HG03442 (cell line): ENCODE measurements at regions not wholly inside any gene's neighbourhood (a gene's known extent, or its start where the extent isn't known, plus 50 kb on each side); places are given as distances from the start of the nearest gene placed in this dataset.

Experiments
- ATAC-seq: cut with Tn5 transposase; IDR thresholded peaks from one replicate; pipeline ENCODE4 v1.9.1; 2021; ENCODE audit warnings: mild to moderate bottlenecking, moderate library complexity; ENCODE audit not compliant: unreplicated experiment

DNA sequence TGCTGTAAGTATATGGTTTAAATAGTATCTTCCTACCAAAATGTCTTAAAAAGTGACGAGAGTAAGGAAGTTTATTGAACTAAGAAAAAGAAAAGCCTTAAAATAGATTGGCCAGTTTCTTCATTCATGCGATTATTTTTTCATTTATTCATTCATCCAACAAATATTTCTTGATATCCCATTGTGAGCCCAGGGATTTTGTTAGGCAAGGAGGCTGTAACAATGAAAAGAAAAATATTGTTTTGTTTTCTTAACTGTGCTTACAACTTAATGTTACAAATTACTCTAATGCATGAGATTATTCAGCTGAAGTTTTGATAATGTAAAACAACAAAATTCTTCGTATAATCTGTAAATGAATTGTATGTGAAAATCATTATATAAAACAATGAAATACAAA, 882.0 kb downstream of the LTN1 start:
- ATAC-seq, result no peak

DNA sequence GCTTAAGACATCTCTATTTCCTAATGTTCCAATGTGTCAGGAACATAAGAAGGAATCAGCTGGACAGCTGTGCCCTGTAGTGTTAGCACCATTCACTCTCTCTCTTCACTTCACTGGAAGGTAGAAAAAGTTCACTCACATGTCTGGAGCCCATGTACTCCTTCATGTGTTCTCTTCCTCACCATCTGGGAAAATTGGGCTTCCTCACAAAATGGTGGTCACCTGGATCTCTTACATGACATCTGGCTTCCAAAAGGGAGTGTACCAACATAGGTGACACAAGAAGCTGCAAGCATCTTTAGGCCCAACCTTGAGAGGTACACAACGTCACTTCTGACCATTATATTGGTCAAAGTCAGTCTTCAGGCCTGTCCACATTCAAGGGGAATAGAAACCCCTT, 882.6 kb downstream of the LTN1 start:
- ATAC-seq, result no peak

DNA sequence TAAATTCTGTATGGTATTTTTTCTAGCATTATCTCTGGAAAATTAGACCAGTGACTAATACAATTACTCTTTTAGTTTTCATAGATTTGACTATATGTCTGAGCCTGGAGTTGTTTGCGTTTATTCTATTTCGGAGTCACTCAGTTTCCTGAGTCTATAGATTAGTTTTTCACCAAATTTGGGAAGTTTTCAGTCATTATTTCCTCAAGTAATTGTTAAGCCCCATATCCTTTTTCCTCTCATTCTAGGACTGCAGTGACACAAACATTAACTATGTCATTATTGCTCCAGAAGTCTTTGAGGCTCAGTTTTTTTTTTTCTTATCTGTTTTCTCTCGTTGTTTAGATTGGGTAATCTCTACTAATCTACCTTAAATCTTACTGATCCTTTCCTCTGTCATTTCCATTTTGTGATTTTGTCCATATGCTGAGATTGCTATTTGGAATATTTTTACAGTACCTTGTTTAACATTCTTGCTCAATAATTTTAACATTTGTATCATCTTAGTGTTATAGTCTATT, 886.2 kb downstream of the LTN1 start:
- ATAC-seq, result no peak

DNA sequence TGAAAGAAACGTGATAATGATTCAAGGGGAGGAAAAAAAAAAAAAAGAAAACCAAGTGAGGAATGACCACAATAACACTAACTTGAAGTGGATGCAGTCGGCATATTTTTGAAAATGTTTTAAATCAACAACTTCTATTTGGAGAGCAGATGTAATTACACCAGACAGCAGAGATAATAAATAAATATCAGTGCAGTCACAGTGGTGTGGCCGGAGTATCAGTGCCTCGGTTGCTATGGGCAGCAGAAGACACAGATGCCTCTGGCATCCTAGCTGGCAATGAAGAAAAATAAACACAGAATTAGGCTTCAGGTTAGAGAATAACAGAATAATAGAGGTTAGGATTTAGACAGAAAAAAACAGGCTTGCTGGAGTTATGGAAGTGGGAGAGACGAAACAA, 888.3 kb downstream of the LTN1 start:
- ATAC-seq, result no peak

DNA sequence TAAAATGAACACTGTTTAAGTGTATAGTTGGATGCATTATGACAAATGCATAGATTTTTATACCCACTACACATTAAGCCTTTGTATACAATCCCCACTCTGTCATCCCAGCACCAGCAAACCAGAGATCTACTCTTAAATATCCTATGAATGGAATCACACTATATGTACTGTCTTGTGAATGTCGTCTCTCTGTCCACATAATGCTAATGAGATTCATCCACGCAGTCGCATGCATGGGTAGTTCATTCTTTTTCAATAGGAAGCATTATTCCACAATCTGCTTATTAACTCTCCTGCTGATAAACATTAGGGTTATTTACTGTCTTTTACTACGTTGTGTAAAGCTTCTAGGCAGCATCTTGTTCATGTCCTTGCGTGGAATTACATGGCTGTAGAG, 892.3 kb downstream of the LTN1 start:
- ATAC-seq, result no peak

DNA sequence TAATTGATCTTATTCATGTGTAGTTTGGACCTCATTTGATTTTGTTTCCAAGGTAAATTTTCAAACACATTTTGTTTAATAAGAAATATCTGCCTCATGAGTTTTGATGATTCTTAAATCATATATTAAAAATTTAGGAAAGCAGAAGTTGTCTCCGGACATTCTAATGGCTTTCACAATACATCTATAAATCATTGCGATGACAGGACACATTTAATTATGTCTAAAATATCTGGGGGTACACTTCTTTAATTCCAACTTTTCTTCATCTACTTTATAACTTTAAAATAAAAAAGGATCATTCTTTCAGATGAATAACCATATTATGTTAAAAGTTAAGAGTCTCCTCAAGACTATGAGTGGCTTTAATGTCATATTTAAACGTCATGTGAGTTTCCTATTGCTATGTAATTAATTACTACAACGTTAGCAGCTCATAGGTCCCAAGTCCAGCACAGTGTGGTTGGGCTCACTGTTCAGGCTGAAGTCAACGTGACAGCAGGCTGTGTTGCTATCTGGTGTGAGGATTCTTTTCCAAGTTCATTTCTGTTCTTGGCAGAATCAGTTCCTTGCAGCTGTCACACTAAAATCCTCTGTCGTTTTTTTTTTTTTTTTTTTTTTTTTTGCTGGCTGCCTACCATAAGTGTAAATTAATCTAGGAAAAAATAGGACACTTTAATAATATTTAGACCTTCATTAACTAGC, 893.5 kb downstream of the LTN1 start:
- no peak for ATAC-seq

DNA sequence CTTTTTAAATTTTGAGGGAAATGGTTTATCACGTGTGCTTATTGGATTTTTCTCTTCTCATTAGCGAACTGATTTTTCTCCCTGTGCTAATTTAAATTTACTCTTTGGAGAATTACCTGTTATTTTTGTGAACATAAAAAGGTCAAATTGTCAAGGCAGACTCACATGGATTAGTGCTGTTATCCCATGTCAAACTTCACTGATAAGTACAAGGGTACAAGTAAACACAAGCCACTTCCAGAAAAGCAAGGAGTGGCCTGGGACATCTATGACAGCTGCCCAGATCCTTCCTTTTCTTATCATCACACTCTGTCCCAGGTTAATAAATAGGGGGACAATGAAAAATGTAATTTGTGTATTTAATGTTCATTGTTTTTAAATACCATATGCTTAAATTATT, 901.2 kb downstream of the LTN1 start:
- ATAC-seq, result no peak

DNA sequence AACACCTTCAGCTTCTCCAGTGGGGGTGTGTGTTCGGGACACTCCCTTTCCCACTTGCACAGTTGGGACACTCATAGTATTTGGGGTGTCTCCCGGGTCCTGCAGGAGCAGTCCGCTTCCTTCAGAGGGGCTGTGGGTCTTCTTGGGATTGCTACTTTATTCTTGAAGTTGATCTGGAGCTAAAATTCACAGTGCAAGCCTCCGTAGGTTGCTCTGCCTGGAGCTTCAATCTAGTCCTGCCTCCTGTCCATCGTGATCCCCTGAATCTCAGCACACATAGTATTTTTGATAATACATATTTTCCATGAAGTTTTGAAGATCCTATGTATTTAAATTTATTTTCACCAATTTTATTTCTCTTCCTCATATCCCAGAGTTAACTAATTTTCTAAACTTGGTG, 902.1 kb downstream of the LTN1 start:
- ATAC-seq, result no peak

DNA sequence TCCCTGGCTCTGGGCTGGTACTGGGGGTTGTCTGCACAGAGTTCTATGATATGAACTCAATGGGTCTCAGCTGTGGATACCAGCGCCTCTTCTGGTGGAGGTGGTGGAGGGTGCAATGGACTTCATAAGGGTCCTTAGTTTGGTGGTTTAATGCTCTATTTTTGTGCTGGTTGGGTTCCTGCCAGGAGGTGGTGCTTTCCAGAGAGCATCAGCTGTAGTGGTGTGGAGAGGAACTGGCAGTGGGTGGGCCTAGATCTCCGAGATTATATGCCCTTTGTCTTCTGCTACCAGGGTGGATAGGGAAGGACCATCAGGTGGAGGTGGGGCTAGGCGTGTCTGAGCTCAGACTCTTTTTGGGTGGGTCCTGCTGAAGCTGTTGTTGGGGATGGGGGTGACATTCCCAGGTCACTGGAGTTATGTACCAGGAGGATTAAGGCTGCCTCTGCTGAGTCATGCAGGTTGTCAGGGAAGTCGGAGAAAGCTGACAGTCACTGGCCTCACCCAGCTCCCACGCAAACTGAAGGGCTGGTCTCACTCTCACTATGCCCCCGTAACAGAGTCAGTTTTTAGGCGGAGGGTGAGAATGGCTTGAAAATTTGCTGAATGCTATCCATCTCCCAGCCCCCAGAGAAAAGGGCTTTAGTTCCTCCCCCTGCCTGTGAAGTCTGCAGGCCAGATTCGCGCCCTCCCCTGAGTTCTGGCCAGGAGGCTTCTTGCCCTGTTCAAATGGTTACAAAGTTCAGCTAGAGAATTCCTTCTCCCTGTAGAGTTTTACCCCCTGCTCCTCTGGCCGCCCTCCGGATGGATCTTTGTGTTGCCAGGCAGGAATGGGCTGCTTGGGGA, 902.9 kb downstream of the LTN1 start:
- ATAC-seq, result no peak

DNA sequence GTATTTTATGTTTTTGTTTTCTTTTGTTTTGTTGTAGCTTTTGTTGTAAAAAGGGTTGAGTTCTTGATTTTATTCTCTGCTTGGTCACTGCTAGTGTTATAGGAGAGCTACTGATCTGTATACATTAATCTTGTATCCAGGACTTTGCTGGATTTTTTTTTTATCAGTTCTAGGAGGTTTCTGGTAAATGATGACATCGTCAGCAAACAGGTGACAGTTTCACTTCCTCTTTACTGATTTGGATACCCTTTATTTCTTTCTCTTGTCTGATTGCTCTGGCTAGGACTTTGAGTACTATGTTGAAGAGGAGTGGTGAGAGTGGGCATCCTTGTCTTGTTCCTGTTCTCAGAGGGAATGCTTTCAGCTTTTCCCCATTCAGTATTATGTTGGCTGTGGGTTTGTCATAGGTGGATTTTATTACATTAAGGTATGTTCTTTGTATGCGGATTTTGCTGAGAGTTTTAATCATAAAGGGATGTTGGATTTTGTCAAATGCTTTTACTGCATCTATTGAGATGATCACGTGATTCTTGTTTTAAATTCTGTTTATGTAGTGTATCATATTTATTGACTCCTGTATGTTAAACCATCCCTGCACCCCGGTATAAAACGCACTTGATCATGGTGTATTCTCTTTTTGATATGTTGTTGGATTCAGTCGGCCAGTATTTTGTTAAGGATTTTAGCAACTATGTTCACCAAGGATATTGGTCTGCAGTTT, 905.7 kb downstream of the LTN1 start:
- no peak for ATAC-seq

DNA sequence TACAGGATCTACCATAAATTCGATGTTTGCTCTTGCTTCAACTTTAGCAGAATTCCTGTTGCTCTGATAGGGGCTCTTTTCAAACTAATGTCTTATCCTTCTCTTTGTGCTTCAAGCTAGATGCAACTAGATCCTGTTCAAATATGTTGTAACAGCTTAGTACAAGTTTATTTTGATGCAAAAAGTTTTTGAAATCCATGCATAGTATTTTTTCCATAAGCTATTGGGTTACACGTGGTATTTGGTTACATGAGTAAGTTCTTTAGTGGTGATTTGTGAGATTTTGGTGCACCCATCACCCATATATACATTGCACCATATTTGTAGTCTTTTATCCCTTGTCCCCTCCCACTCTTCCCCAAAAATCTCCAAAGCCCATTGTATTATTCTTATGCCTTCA, 907.7 kb downstream of the LTN1 start:
- ATAC-seq, result no peak

DNA sequence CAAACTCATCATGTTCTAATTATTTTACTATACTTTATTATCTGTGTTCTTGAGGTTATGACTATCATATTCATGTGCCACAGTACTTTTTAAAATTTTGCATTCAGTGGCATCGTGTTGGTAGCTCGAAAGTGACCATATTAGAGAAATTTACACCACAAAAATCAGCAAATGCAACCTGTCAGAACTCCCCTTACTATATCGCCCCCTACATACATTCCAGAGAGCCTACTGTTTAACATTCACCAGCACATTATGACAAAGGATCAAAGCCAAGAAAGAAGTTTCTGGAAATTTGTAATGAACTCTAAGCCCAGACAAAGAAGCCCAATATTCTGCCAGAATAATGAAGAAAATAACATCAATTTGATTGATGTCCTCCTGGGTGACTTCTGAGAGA, 909.3 kb downstream of the LTN1 start:
- no peak for ATAC-seq

DNA sequence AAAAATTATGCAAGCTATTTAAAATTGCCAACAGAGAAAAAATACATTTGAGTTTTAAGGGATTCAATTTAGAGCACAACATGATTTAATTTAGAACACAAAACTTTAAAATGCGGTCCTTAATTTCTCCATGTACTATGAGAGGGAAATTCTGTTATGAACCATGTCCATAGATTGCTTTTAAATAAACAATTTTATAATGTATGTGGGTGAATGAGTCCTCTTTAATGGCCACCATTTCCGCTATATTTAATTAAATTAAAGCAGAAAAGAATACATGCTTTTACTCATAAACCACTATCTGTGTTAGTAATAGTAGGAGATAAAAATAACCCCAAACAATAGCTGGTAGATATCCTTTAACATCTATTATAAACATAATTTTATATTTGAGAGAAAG, 914.6 kb downstream of the LTN1 start:
- no peak for ATAC-seq

DNA sequence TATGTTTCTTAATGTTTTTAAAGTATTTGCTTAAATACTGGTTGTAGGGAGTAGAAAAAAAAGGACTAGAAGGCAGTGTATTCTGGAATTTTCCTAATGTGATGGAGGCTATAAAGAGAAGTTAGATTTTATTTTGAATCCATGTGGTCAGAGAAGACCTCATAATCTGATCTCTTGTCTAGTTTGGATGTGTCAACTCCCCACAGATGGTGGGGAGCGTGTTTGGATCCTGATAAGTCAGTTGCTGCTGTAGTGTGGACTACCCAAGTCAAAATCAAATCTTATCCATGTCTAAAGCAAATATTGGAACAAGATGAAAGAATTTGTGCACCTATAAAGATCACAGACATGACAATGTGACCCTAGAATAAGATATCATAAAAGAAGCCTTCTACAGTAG, 918.0 kb downstream of the LTN1 start:
- ATAC-seq, result no peak

DNA sequence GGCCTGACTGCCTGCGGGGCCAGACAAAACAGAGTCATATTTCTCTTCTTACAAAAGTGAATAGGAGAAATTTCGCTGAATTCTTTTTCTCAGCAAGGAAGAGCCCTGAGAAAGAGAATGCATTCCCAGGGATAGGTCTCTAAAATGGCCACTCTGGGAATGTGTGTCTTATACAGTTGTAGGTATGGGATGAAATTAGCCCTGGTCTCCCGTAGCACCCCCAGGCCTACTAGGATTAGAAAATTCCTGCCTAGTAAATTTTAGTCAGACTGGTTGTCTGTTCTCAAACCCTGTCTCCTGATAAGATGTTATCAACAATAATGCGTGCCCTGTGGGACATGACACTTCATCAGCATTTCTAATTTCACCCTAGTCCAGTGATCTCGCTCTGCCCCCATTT, 920.1 kb downstream of the LTN1 start:
- ATAC-seq, result no peak

DNA sequence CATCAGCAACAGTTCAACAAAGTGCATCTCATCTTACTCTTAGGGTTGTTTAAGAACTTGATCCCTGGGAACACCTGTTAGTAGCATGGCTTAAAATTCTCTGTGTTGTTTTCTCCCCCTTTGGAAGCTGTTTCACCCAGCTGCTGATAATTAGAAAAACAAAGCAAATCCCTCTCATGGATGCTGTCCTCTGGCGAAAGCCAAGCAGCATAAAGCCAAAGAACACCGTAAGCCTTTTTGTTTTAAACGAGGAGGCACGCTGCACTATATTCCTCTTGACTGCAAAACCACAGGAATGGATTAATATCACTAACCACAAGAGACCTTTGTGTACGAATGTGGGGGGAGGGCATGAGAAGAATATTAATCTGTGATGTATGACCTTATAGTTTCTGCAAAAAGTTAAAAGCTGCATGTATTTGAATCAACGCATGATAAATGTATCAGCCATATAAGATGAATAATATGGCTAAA, 923.2 kb downstream of the LTN1 start:
- no peak for ATAC-seq

DNA sequence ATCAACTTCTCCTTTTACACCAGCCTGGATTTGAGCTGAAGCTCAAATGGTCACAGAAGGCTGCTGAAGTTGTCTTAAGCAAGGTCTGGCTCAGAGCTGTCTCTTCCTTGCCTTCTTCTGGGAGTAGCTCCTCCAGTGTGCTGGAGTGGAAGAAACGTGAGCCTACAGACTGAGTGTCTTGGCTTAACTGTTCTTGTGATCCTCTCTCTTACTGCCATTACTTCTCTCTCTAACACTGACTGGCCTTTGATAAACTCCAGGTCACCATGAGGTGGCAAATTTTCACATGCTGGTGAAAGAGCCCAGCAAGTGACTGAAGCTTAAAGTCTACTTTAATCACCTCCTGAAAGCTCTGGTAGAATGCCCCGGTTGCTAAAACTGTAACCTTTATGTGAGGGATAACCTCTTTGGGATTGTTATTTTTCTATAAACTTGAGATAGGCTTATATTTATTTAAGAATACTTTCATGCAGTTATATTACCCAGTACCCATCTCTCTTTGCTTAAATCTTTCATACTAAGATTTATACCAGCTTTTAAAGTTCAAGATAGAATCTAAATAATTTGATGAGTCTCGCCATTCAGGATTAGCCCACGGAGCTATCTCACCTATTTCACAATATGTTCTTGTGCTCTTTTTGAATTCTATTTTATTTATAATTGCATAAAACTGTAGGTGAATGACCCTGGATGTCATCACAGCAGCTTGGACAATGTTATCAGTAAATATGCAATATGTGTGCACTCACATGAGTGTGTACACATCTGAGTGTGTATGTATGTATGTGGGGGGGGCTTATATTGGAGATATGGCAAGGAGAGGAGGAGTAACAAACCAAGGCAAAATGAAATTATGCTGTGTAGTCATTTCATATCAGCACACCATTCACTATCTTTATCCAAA, 924.0 kb downstream of the LTN1 start:
- ATAC-seq, result no peak

DNA sequence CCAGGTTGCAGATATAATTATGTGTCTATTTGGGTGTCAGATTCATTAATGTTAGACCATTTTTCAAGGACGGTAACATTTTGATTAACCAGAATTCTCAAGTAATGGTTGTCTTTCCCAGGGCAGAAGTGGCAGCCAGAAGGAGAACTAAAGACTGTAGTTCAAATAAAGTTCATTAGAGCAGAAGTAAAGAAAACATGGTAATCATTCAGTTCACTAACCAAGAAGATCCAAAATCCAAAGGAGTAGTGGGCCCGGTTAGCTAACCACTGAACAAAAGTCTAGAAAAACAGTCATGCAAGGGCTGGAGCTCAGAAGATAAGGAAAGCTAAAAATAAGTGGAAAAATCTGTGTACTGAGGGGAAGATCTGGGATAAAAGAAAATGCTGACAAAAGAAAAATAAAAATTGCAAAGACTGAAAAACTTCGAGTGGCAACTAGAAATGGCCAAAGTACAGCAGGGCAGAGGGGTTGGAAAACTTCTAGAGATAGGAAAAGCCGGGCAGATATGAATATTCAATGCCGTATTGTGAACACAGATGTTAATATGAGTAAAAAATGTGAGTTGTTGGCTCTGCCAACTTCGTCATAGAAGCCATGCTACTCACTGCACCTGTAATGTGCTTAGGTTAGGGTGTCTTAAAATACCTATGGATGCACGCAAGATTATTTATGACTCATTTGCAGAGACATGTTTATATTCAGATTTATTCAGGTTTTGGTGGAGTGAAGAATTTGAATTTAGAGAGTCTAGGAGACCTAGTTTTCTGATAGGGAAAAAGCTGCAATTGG, 925.9 kb downstream of the LTN1 start:
- no peak for ATAC-seq

DNA sequence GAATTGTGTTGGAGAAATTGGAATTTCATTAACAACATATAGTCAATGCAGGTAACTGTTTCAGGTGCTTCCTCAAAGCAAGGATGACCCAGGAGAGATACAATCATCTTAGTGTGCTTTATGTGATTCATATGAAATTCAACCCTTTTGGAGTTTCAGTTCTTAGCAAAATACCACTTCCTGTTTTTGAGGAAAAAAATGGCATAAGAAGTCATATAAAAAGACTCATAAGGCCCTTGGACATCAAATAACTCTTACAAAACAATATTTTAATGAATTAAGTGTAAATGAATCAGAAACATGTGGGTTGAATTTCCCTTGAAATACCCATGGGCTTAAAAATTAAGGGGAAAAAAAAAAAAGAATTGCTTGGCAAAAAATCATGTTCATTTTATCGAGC, 926.6 kb downstream of the LTN1 start:
- no peak for ATAC-seq
